ENCODE measurements at regions not wholly inside any gene's neighbourhood (a gene's known extent, or its start where the extent isn't known, plus 50 kb on each side); places are given as distances from the start of the nearest gene placed in this dataset.
A peak's percentile ranks its signal among the peaks of the same experiment; 100 is the strongest.

DNA sequence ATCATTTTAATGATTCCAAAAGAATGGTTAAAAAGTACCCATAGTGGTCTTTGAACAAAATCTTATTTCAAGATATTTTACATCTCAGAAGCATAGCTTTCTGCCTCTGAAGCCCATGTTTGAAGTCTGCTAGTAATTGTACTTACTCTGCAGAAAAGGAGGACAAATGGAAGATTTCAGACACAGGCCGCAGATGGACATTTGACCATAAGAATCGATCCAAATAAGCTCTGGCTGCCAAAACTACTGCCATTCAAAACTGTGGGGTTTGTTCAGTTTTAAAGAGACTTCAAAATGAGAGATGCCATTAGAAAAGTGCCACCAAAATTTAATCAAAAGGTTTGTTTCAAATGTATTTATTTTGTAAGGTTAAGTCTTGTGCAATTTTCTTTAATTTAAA is 306.7 kb downstream of the DTWD2 start:
- no peaks in the 10 kb centered on the region for H3K27me3 ChIP-seq (ENCODE audit: control insufficient read depth in 3 of 3, insufficient read depth in 3 of 3, low read length in 3 of 3)

DNA sequence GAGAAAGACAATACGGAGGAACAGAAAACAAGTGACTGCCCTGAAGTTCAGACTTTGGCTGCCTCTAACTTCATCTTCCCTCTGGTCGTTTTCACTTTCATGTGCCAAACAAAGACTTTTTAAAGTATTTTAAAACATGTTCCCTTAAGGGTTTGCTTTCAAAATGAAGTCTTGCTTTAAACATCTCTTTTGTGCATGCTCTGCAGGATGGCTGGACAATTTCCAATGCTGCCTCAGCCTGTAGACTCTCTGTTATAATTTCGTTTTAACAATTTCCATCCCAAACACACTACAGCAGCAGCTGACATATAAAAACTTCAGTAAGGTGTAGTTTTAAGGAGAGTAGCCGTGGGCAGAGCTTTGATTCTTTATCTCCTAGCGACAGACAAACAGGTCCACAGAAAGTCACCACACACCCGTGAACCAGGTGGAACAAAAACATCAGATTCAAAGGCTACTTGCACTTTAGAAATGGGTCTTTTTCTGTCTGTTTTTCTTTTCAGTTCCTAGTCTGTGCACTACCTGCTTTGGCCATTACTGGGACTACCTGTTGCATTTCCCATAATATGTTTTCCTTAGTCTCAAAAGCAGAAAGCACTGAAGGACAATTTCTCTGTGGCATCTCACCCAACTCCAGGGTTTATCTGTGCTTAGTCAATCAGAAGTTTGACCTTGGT is 308.9 kb downstream of the DTWD2 start:
- 39 to 50% (median 49%) methylated on average over 6 of the region's 6 CpGs for WGBS, 3 donors
- no peaks in the 10 kb centered on the region for H3K9me3 ChIP-seq (ENCODE audit: control insufficient read depth in 2 of 2, insufficient read depth in 1 of 2, low read depth in 1 of 2, low read length in 1 of 2)
- no peaks in the 10 kb centered on the region for H3K36me3 ChIP-seq (ENCODE audit: control insufficient read depth in 3 of 3, insufficient read depth in 2 of 3, low read depth in 1 of 3, low read length in 3 of 3)
- no peak overlapping the region for H3K4me3 ChIP-seq (ENCODE audit: low read depth in 1 of 3, low read length in 3 of 3)
- FAIRE-seq (no peak), DNase-seq (no peak)
- no peaks in the 10 kb centered on the region for H3K27me3 ChIP-seq (ENCODE audit: control insufficient read depth in 3 of 3, insufficient read depth in 3 of 3, low read length in 3 of 3)
- H3K4me1 ChIP-seq (ENCODE audit: control insufficient read depth in 3 of 3, insufficient read depth in 2 of 3, low read depth in 1 of 3, low read length in 2 of 3), result no peaks in the 10 kb centered on the region
- no peak overlapping the region for H3K27ac ChIP-seq (ENCODE audit: low read depth in 1 of 3, low read length in 2 of 3)

More for the DNA sequence above, 306.7 kb downstream of the DTWD2 start:
- DNase-seq, result no peak
- Histone ChIP-seq H3K36me3 (ENCODE audit: control insufficient read depth in 3 of 3, insufficient read depth in 2 of 3, low read depth in 1 of 3, low read length in 3 of 3) (no peaks in the 10 kb centered on the region), H3K4me1 (ENCODE audit: control insufficient read depth in 3 of 3, insufficient read depth in 2 of 3, low read depth in 1 of 3, low read length in 2 of 3) (no peaks in the 10 kb centered on the region), H3K9me3 (ENCODE audit: control insufficient read depth in 2 of 2, insufficient read depth in 1 of 2, low read depth in 1 of 2, low read length in 1 of 2) (no peaks in the 10 kb centered on the region), H3K27ac (ENCODE audit: low read depth in 1 of 3, low read length in 2 of 3) (no peak overlapping the region), H3K4me3 (ENCODE audit: low read depth in 1 of 3, low read length in 3 of 3) (no peak overlapping the region)
- no peak for FAIRE-seq
- WGBS, 3 donors, result 73 to 83% (median 74%) methylated on average over 2 of the region's 2 CpGs

GRCh38 chr5:118678746-118679145 is 309.6 kb downstream of the DTWD2 start:
- 30 to 37% (median 32%) methylated on average over 3 of the region's 3 CpGs for WGBS, 3 donors

DNA sequence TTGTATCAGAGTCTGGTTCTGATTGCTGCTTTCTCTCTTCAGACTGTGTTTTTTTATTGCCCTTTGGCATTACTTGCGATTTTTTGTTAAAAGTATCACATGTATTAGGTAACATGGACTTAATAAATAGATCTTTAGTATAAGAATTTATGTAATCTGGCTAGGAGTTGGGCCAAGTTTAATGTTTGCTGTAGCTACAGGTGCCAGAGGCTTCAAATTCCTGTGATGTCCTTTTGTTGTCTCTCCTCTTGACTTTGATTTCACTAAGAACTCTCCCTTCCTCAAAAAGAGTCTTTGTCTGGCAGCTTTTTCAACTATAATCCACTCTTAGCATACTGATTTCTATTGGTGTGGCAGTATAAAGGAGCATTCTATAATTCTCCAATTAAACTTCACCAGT is 313.1 kb downstream of the DTWD2 start:
- DNase-seq (no peak), FAIRE-seq (no peak)
- 68 to 84% (median 83%) methylated on average over 1 of the region's 1 CpG for WGBS, 3 donors
- Histone ChIP-seq H3K36me3 (ENCODE audit: control insufficient read depth in 3 of 3, insufficient read depth in 2 of 3, low read depth in 1 of 3, low read length in 3 of 3) (no peaks in the 10 kb centered on the region), H3K27ac (ENCODE audit: low read depth in 1 of 3, low read length in 2 of 3) (no peak overlapping the region), H3K4me3 (ENCODE audit: low read depth in 1 of 3, low read length in 3 of 3) (no peak overlapping the region), H3K9me3 (ENCODE audit: control insufficient read depth in 2 of 2, insufficient read depth in 1 of 2, low read depth in 1 of 2, low read length in 1 of 2) (peaks cover 0 to 2% of the 10 kb centered on the region in 2 donors), H3K4me1 (ENCODE audit: control insufficient read depth in 3 of 3, insufficient read depth in 2 of 3, low read depth in 1 of 3, low read length in 2 of 3) (no peaks in the 10 kb centered on the region), H3K27me3 (ENCODE audit: control insufficient read depth in 3 of 3, insufficient read depth in 3 of 3, low read length in 3 of 3) (no peaks in the 10 kb centered on the region)

More at GRCh38 chr5:118678746-118679145, 309.6 kb downstream of the DTWD2 start:
- FAIRE-seq (no peak), DNase-seq (no peak)
- Histone ChIP-seq H3K27ac (ENCODE audit: low read depth in 1 of 3, low read length in 2 of 3) (no peak overlapping the region), H3K36me3 (ENCODE audit: control insufficient read depth in 3 of 3, insufficient read depth in 2 of 3, low read depth in 1 of 3, low read length in 3 of 3) (no peaks in the 10 kb centered on the region), H3K4me3 (ENCODE audit: low read depth in 1 of 3, low read length in 3 of 3) (no peak overlapping the region), H3K27me3 (ENCODE audit: control insufficient read depth in 3 of 3, insufficient read depth in 3 of 3, low read length in 3 of 3) (no peaks in the 10 kb centered on the region), H3K4me1 (ENCODE audit: control insufficient read depth in 3 of 3, insufficient read depth in 2 of 3, low read depth in 1 of 3, low read length in 2 of 3) (no peaks in the 10 kb centered on the region), H3K9me3 (ENCODE audit: control insufficient read depth in 2 of 2, insufficient read depth in 1 of 2, low read depth in 1 of 2, low read length in 1 of 2) (peaks cover 0 to under 1% of the 10 kb centered on the region in 2 donors)

DNA sequence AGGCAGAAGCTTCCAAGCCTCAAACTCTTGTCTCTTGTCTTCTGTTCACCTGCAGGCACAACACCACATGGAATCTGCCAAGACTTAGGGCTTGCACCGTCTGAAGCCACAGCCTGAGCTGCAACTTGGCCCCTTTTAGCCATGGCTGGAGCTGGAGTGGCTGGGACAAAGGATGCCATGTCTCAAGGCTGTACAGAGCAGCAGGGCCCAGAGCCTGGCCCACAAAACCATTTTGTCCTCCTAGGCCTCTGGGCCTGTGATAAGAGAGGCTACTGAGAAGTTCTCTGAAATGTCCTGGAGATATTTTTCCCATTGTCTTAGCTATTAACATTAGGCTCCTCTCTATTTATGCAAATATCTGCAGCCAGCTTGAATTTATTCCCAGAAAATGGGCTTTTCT is 330.8 kb downstream of the DTWD2 start:
- Histone ChIP-seq H3K27me3 (ENCODE audit: control insufficient read depth in 3 of 3, insufficient read depth in 3 of 3, low read length in 3 of 3) (no peaks in the 10 kb centered on the region), H3K4me3 (ENCODE audit: low read depth in 1 of 3, low read length in 3 of 3) (no peak overlapping the region), H3K27ac (ENCODE audit: low read depth in 1 of 3, low read length in 2 of 3) (no peak overlapping the region), H3K36me3 (ENCODE audit: control insufficient read depth in 3 of 3, insufficient read depth in 2 of 3, low read depth in 1 of 3, low read length in 3 of 3) (no peaks in the 10 kb centered on the region), H3K4me1 (ENCODE audit: control insufficient read depth in 3 of 3, insufficient read depth in 2 of 3, low read depth in 1 of 3, low read length in 2 of 3) (no peaks in the 10 kb centered on the region), H3K9me3 (ENCODE audit: control insufficient read depth in 2 of 2, insufficient read depth in 1 of 2, low read depth in 1 of 2, low read length in 1 of 2) (peaks cover 0 to 20% of the 10 kb centered on the region in 2 donors)
- DNase-seq, result no peak
- FAIRE-seq, result no peak
- 70 to 73% (median 71%) methylated on average over 1 of the region's 1 CpG for WGBS, 3 donors

DNA sequence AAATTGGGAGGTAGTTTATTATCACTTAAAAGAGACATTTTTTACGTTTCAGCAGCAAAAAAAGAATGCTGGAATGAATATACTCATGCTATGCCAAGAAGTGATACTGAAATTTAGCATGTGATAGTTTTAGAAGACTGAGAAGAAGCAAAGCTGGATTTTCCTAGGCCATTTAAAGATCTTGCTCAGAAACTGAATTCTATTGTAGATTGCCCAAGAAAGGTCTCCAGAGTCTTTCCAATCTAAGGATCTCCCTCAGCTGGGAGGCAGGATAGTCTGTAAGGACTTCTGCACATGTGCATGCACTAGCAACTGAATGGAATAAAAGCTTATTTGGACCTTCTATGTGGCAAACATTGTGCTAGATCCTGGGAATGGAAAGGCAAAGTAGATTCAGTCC is 334.5 kb downstream of the DTWD2 start:
- FAIRE-seq, result no peak
- WGBS, 3 donors, result 50 to 56% (median 51%) methylated on average over 1 of the region's 1 CpG

GRCh38 chr5:118653183-118653582 is 335.2 kb downstream of the DTWD2 start:
- no peaks in the 10 kb centered on the region for H3K36me3 ChIP-seq (ENCODE audit: control insufficient read depth in 3 of 3, insufficient read depth in 2 of 3, low read depth in 1 of 3, low read length in 3 of 3)
- H3K9me3 ChIP-seq (ENCODE audit: control insufficient read depth in 2 of 2, insufficient read depth in 1 of 2, low read depth in 1 of 2, low read length in 1 of 2), result peaks cover 0 to 15% of the 10 kb centered on the region in 2 donors
- H3K27me3 ChIP-seq (ENCODE audit: control insufficient read depth in 3 of 3, insufficient read depth in 3 of 3, low read length in 3 of 3), result no peaks in the 10 kb centered on the region
- H3K27ac ChIP-seq (ENCODE audit: low read depth in 1 of 3, low read length in 2 of 3), result no peak overlapping the region
- DNase-seq (no peak), FAIRE-seq (no peak)
- WGBS, 3 donors, result 81 to 89% (median 82%) methylated on average over 1 of the region's 1 CpG
- no peaks in the 10 kb centered on the region for H3K4me1 ChIP-seq (ENCODE audit: control insufficient read depth in 3 of 3, insufficient read depth in 2 of 3, low read depth in 1 of 3, low read length in 2 of 3)
- no peak overlapping the region for H3K4me3 ChIP-seq (ENCODE audit: low read depth in 1 of 3, low read length in 3 of 3)

More for the DNA sequence above, 334.5 kb downstream of the DTWD2 start:
- Histone ChIP-seq H3K27me3 (ENCODE audit: control insufficient read depth in 3 of 3, insufficient read depth in 3 of 3, low read length in 3 of 3) (no peaks in the 10 kb centered on the region), H3K27ac (ENCODE audit: low read depth in 1 of 3, low read length in 2 of 3) (no peak overlapping the region), H3K4me1 (ENCODE audit: control insufficient read depth in 3 of 3, insufficient read depth in 2 of 3, low read depth in 1 of 3, low read length in 2 of 3) (no peaks in the 10 kb centered on the region), H3K36me3 (ENCODE audit: control insufficient read depth in 3 of 3, insufficient read depth in 2 of 3, low read depth in 1 of 3, low read length in 3 of 3) (no peaks in the 10 kb centered on the region), H3K4me3 (ENCODE audit: low read depth in 1 of 3, low read length in 3 of 3) (no peak overlapping the region), H3K9me3 (ENCODE audit: control insufficient read depth in 2 of 2, insufficient read depth in 1 of 2, low read depth in 1 of 2, low read length in 1 of 2) (peaks cover 0 to 20% of the 10 kb centered on the region in 2 donors)
- DNase-seq, result no peak

DNA sequence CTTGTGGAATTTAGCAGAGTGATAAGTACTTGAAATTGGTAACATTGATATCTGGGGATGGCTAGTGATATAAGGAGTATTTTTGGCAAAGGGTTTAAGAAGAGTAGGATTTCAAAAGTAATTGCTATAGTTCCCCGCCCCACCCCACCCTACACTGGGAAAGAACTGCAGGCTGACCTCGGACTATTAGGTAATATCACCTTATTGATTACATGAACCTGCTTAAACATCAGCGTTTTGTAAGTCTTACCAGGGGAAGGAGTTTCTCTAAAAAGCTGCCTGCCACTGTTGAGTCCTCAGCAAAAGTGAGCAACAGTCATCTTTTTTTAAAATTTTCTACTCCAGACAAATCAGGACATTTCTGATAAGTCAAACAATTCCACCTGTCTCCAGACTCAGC is 337.3 kb downstream of the DTWD2 start:
- Histone ChIP-seq H3K4me3 (ENCODE audit: low read depth in 1 of 3, low read length in 3 of 3) (no peak overlapping the region), H3K27me3 (ENCODE audit: control insufficient read depth in 3 of 3, insufficient read depth in 3 of 3, low read length in 3 of 3) (no peaks in the 10 kb centered on the region), H3K36me3 (ENCODE audit: control insufficient read depth in 3 of 3, insufficient read depth in 2 of 3, low read depth in 1 of 3, low read length in 3 of 3) (no peaks in the 10 kb centered on the region), H3K4me1 (ENCODE audit: control insufficient read depth in 3 of 3, insufficient read depth in 2 of 3, low read depth in 1 of 3, low read length in 2 of 3) (peaks cover 0 to 2% (median 0%) of the 10 kb centered on the region in 3 donors), H3K9me3 (ENCODE audit: control insufficient read depth in 2 of 2, insufficient read depth in 1 of 2, low read depth in 1 of 2, low read length in 1 of 2) (no peaks in the 10 kb centered on the region), H3K27ac (ENCODE audit: low read depth in 1 of 3, low read length in 2 of 3) (no peak overlapping the region)
- no peak for FAIRE-seq
- 23 to 63% (median 29%) methylated on average over 3 of the region's 3 CpGs for WGBS, 3 donors
- peak in 1 of 2 donors; percentile 15 for DNase-seq

DNA sequence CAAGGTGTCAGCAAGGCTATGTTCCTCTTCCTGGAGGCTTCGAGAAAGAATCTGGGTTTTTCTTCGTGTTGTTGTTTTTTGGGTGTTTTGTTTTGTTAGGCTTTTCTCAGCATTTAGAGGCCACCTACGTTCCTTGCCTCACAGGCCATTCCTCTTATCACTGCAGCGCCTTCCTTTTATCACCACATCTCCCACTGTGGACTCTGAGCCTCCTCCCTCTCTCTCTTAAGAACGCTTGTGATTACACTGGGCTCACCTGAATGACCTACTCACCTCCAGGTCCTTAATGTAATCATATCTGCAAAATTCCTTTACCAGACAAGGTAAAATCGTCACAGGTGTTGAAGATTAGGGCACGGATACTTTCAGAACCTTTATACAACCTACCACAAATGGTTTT is 340.8 kb downstream of the DTWD2 start:
- H3K4me3 ChIP-seq (ENCODE audit: low read depth in 1 of 3, low read length in 3 of 3), result no peak overlapping the region
- peaks cover 0 to 4% of the 10 kb centered on the region in 2 donors for H3K9me3 ChIP-seq (ENCODE audit: control insufficient read depth in 2 of 2, insufficient read depth in 1 of 2, low read depth in 1 of 2, low read length in 1 of 2)
- H3K4me1 ChIP-seq (ENCODE audit: control insufficient read depth in 3 of 3, insufficient read depth in 2 of 3, low read depth in 1 of 3, low read length in 2 of 3), result peaks cover 0 to 2% (median 0%) of the 10 kb centered on the region in 3 donors
- peak; percentile 39 to 68 for DNase-seq
- no peak overlapping the region for H3K27ac ChIP-seq (ENCODE audit: low read depth in 1 of 3, low read length in 2 of 3)
- H3K27me3 ChIP-seq (ENCODE audit: control insufficient read depth in 3 of 3, insufficient read depth in 3 of 3, low read length in 3 of 3), result no peaks in the 10 kb centered on the region
- H3K36me3 ChIP-seq (ENCODE audit: control insufficient read depth in 3 of 3, insufficient read depth in 2 of 3, low read depth in 1 of 3, low read length in 3 of 3), result no peaks in the 10 kb centered on the region
- WGBS, 3 donors, result 20 to 50% (median 20%) methylated on average over 7 of the region's 7 CpGs
- FAIRE-seq, result no peak
